ENCODE measurements at regions not wholly inside any gene's neighbourhood (a gene's known extent, or its start where the extent isn't known, plus 50 kb on each side); places are given as distances from the start of the nearest gene placed in this dataset.

DNA sequence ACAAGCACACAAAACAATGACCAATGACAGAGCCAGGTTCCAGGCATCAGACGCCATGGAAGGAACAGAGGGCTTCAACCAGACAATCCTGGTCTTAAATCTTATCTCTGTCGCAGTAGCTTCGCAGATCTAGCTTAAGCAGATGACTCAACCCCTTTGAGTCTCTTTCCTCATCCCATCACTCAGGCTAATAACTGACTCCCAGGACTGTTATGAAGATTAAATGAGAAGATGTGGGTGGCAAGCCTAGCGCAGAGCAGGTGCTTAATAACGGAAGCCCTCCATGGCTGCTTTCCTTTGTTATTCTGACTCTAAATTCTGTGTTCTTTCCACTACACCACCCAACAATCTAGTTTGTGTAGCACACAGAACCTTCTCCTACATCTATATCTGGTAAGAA is 110.9 kb downstream of the SLC24A2 start:
- H3K4me2 ChIP-seq (replicated peaks; ENCODE audit: extremely low read depth, low read length, poor library complexity, severe bottlenecking), result no peak overlapping the region
- DNase-seq, result no peak
- no peaks in the 10 kb centered on the region for H4K20me1 ChIP-seq (ENCODE audit: insufficient read depth, low read length)
- no peak overlapping the region for H3K27ac ChIP-seq (ENCODE audit: low read depth in 1 of 2, low read length in 2 of 2)
- no peaks in the 10 kb centered on the region for H3K27me3 ChIP-seq (ENCODE audit: control insufficient read depth in 2 of 2, insufficient read depth in 2 of 2, low read length in 2 of 2)
- 80% methylated on average over 1 of the region's 5 CpGs for WGBS (ENCODE audit: insufficient coverage)
- TF ChIP-seq, protein P1, sequence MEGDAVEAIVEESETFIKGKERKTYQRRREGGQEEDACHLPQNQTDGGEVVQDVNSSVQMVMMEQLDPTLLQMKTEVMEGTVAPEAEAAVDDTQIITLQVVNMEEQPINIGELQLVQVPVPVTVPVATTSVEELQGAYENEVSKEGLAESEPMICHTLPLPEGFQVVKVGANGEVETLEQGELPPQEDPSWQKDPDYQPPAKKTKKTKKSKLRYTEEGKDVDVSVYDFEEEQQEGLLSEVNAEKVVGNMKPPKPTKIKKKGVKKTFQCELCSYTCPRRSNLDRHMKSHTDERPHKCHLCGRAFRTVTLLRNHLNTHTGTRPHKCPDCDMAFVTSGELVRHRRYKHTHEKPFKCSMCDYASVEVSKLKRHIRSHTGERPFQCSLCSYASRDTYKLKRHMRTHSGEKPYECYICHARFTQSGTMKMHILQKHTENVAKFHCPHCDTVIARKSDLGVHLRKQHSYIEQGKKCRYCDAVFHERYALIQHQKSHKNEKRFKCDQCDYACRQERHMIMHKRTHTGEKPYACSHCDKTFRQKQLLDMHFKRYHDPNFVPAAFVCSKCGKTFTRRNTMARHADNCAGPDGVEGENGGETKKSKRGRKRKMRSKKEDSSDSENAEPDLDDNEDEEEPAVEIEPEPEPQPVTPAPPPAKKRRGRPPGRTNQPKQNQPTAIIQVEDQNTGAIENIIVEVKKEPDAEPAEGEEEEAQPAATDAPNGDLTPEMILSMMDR (IDR thresholded peaks at IDR 0.05), result no peak
- no peak overlapping the region for H3K4me3 ChIP-seq (replicated peaks in 1 of 3; ENCODE audit: low read depth in 2 of 3, low read length in 3 of 3)
- H3K36me3 ChIP-seq (replicated peaks in 1 of 2; ENCODE audit: control insufficient read depth in 1 of 2, insufficient read depth in 2 of 2, low read length in 2 of 2), result no peaks in the 10 kb centered on the region
- no peak overlapping the region for H3K9ac ChIP-seq (ENCODE audit: insufficient read depth, low read length, poor library complexity, severe bottlenecking)
- Mint-ChIP-seq H3K9me3 (peaks cover 2 to 8% (median 3%) of the 10 kb centered on the region in 7 donors), H3K4me1 (no peaks in the 10 kb centered on the region), H3K36me3 (no peaks in the 10 kb centered on the region), H3K27me3 (ENCODE audit: low read depth in 3 of 3) (peaks cover 0 to 5% (median 4%) of the 10 kb centered on the region in 3 donors), H3K27ac (no peak overlapping the region), H3K4me3 (no peak overlapping the region)
- intact Hi-C loops (cut with micrococcal nuclease), result no loop called here
- no peak overlapping the region for H2AFZ ChIP-seq (ENCODE audit: insufficient read depth, low read depth, low read length, poor library complexity, severe bottlenecking)
- H3K9me3 ChIP-seq (replicated peaks in 1 of 2; ENCODE audit: control insufficient read depth in 1 of 2, insufficient read depth in 1 of 2, low read length in 2 of 2), result no peaks in the 10 kb centered on the region
- no peaks in the 10 kb centered on the region for H3K79me2 ChIP-seq (ENCODE audit: insufficient read depth, low read length)
- no peaks in the 10 kb centered on the region for H3K4me1 ChIP-seq (ENCODE audit: control insufficient read depth in 1 of 2, insufficient read depth in 2 of 2, low read length in 2 of 2)

DNA sequence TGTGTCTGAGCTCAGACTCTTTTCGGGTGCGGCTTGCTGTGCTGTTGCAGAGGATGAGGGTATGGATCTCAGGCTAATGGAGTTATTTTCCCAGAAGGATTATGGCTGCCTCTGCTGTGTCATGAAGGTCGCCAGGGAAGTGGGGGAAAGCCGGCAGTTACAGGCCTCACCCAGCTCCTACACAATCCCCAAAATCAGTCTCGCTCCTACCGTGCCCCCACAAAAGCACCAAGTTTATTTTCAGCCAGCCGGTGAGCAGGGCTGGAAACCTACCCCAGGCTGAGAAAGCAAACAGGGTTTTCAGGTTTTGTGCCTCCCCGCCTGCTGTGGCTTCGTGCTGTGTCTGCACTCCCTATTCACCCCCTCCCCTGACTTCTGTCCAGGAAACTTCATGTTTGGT is 113.3 kb downstream of the SLC24A2 start:
- Histone ChIP-seq H3K9me3 (replicated peaks in 1 of 2; ENCODE audit: control insufficient read depth in 1 of 2, insufficient read depth in 1 of 2, low read length in 2 of 2) (no peaks in the 10 kb centered on the region), H3K27ac (ENCODE audit: low read depth in 1 of 2, low read length in 2 of 2) (no peak overlapping the region), H2AFZ (ENCODE audit: insufficient read depth, low read depth, low read length, poor library complexity, severe bottlenecking) (no peak overlapping the region), H3K4me1 (ENCODE audit: control insufficient read depth in 1 of 2, insufficient read depth in 2 of 2, low read length in 2 of 2) (no peaks in the 10 kb centered on the region), H3K4me3 (replicated peaks in 1 of 3; ENCODE audit: low read depth in 2 of 3, low read length in 3 of 3) (no peak overlapping the region), H3K79me2 (ENCODE audit: insufficient read depth, low read length) (no peaks in the 10 kb centered on the region), H3K9ac (ENCODE audit: insufficient read depth, low read length, poor library complexity, severe bottlenecking) (no peak overlapping the region), H4K20me1 (ENCODE audit: insufficient read depth, low read length) (no peaks in the 10 kb centered on the region), H3K4me2 (replicated peaks; ENCODE audit: extremely low read depth, low read length, poor library complexity, severe bottlenecking) (no peak overlapping the region), H3K36me3 (replicated peaks in 1 of 2; ENCODE audit: control insufficient read depth in 1 of 2, insufficient read depth in 2 of 2, low read length in 2 of 2) (no peaks in the 10 kb centered on the region), H3K27me3 (ENCODE audit: control insufficient read depth in 2 of 2, insufficient read depth in 2 of 2, low read length in 2 of 2) (no peaks in the 10 kb centered on the region)
- Mint-ChIP-seq H3K4me3 (no peak overlapping the region), H3K27me3 (ENCODE audit: low read depth in 3 of 3) (peaks cover 0 to 5% (median 4%) of the 10 kb centered on the region in 3 donors), H3K36me3 (no peaks in the 10 kb centered on the region), H3K27ac (no peak overlapping the region), H3K4me1 (no peaks in the 10 kb centered on the region), H3K9me3 (peaks cover 2 to 8% (median 4%) of the 10 kb centered on the region in 7 donors)
- intact Hi-C loops (cut with micrococcal nuclease), result no loop called here
- DNase-seq, result no peak
- TF ChIP-seq, protein P1 (IDR thresholded peaks at IDR 0.05), result no peak
- WGBS (ENCODE audit: insufficient coverage), result 100% methylated on average over 3 of the region's 9 CpGs

Measured in CD14-positive monocyte (primary cell).